Breast epithelium (tissue), 4 donors: ENCODE measurements at regions not wholly inside any gene's neighbourhood (a gene's known extent, or its start where the extent isn't known, plus 50 kb on each side); places are given as distances from the start of the nearest gene placed in this dataset.

Experiments used
- DNase-seq, 2 donors: peaks; one replicate each; pipeline ENCODE4 v3.0.0-alpha.2; 2019; ENCODE audit warnings: low spot score in 2 of 2
- H3K27ac ChIP-seq, 2 donors: fragments of 200-600 bp; sonication (generic) in 1 of 2; one replicate each; pipeline ENCODE4 v1.5.1; 2016 to 2019; ENCODE audit warnings: mild to moderate bottlenecking in 1 of 2
- H3K27me3 ChIP-seq, 2 donors: fragments of 200-600 bp; sonication (generic) in 1 of 2; one replicate each; pipeline versions ENCODE4 v1.5.1 to v1.6.0; 2017 to 2019; ENCODE audit warnings: control low read depth in 1 of 2, mild to moderate bottlenecking in 1 of 2
- H3K36me3 ChIP-seq: fragments of 200-600 bp; one replicate; pipeline ENCODE4 v1.5.1; 2019
- H3K4me1 ChIP-seq, 2 donors: fragments of 200-600 bp; sonication (generic); one replicate each; pipeline ENCODE4 v1.5.1; 2016 to 2019; ENCODE audit warnings: control low read depth in 1 of 2
- H3K4me3 ChIP-seq, 3 donors: fragments of 200-600 bp; sonication (generic); 1 replicate in 2 of 3; 2 replicates in 1 of 3; pipeline ENCODE4 v1.5.1; 2016 to 2019; ENCODE audit warnings: mild to moderate bottlenecking in 3 of 3, moderate library complexity in 2 of 3
- H3K9me3 ChIP-seq, 2 donors: fragments of 200-600 bp; sonication (generic) in 1 of 2; one replicate each; pipeline ENCODE4 v1.5.1; 2016 to 2019; ENCODE audit warnings: control low read depth in 1 of 2
- CTCF ChIP-seq, 3 donors: fragments of 450-650 bp; IDR thresholded peaks; one replicate each; pipeline ENCODE4 v1.5.1; 2016 to 2017; ENCODE audit warnings: antibody characterized with exemption in 3 of 3, mild to moderate bottlenecking in 3 of 3, moderate library complexity in 3 of 3
- POLR2A ChIP-seq: fragments of 450-650 bp; IDR thresholded peaks from one replicate; pipeline ENCODE4 v1.6.1; 2016; ENCODE audit warnings: antibody characterized with exemption, mild to moderate bottlenecking, moderate library complexity
- POLR2AphosphoS5 ChIP-seq, 3 donors: sonication (generic); formaldehyde crosslinking; IDR thresholded peaks; one replicate each; pipeline ENCODE4 v1.6.1; 2017; ENCODE audit warnings: antibody characterized with exemption in 3 of 3
- intact Hi-C: fragments of 100-400 bp; cut with DNase I; formaldehyde crosslinking; loops from one replicate; pipeline ENCODE4 v1.15.1; 2023; ENCODE audit warnings: low total_unique reads

DNA sequence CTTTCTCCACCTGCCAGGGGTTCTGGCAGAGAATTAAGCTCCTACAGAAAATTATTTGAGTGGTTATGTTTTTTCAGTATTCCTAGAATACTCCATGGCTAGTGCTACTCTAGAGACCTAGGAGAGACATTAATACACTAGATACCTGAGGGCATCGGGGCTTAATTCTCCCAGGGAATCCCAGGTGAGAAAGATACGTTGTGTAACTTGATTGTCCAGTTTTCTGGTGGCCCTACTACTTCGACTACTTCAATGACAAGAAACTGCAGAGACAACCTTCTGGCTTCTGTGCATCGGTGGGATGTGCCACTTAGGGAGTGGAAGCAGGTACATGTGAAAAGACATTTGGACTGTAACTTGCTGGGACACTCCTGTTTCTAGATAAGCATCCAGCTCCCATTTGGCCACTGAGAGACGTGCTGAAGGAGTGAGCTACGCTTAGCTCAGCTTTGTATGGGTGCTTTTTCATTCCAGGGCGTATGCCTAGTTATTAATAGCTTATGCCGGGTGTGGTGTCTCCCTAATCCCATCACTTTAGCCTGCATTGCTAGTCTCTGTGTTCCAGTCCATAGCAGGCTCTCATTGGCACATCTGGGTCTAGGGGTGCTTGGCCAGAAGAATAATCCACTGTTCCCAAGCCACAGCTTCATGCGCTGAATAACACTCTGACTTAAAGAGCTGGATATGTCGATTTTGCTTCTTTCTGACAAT, 300.7 kb downstream of the SIPA1L2 start:
- no peak for DNase-seq
- Histone ChIP-seq H3K9me3 (no peaks in the 10 kb centered on the region), H3K4me1 (no peaks in the 10 kb centered on the region), H3K36me3 (no peaks in the 10 kb centered on the region), H3K27ac (no peak overlapping the region), H3K4me3 (no peak overlapping the region), H3K27me3 (no peaks in the 10 kb centered on the region)
- TF ChIP-seq POLR2A: no peak
- no peak for TF ChIP-seq CTCF (IDR thresholded peaks at IDR 0.05)
- no peak for TF ChIP-seq POLR2AphosphoS5 (IDR thresholded peaks at IDR 0.05)
- intact Hi-C loops: loop anchor here (10.0 kb wide), 1 partner anchor 854 kb away; no protein-coding TSS in a partner anchor

DNA sequence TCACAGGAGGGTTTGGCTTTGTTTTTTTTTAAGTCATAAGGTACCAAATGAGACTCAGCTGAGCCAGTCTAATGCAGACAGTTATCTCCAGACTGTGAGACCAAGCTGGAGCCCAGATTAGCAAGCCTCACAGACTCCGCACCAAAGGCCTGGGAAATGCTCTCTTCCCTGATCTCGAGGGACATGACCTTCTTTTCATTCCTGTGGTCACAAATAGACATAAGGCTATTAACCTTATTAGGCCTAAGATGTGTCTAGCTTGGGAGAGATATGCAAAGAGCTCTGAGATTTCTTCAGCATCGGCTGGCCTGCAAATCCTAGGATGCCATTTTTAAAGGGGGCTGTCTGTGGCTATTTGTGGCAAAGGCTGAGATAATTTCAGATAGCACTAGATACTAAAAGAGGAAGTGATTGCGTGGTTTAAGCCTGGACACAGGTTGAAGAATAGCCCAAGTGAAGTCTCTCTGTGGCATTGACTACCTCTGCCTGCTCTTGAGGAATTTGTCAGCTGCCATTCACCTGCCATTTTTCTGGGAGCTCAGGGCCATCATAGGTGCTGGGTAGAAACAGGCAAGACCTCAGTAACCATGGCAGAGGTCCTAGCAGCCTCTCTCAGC, 301.3 kb downstream of the SIPA1L2 start:
- no peaks in the 10 kb centered on the region for H3K36me3 ChIP-seq
- no peak for TF ChIP-seq POLR2AphosphoS5 (IDR thresholded peaks at IDR 0.05)
- no peak for TF ChIP-seq POLR2A
- no peak for TF ChIP-seq CTCF (IDR thresholded peaks at IDR 0.05)
- no peak overlapping the region for H3K27ac ChIP-seq
- no peaks in the 10 kb centered on the region for H3K27me3 ChIP-seq
- H3K4me1 ChIP-seq: no peaks in the 10 kb centered on the region
- H3K9me3 ChIP-seq: no peaks in the 10 kb centered on the region
- DNase-seq: no peak
- no peak overlapping the region for H3K4me3 ChIP-seq
- intact Hi-C loops: loop anchor here (10.0 kb wide), 1 partner anchor 854 kb away; no protein-coding TSS in a partner anchor

- intact Hi-C loops: loop anchor here (10.0 kb wide), 1 partner anchor 853 kb away; no protein-coding TSS in a partner anchor
- Histone ChIP-seq H3K27ac (no peak overlapping the region), H3K4me3 (no peak overlapping the region), H3K36me3 (no peaks in the 10 kb centered on the region), H3K4me1 (no peaks in the 10 kb centered on the region), H3K9me3 (no peaks in the 10 kb centered on the region), H3K27me3 (no peaks in the 10 kb centered on the region)
- DNase-seq: no peak
- TF ChIP-seq CTCF (IDR thresholded peaks at IDR 0.05) (no peak), POLR2A (no peak), POLR2AphosphoS5 (IDR thresholded peaks at IDR 0.05) (no peak)
These were observed 302.0 kb downstream of the SIPA1L2 start for GRCh38 chr1:232327899-232328298.

GRCh38 chr1:232327269-232327668, 302.7 kb downstream of the SIPA1L2 start:
- TF ChIP-seq CTCF (IDR thresholded peaks at IDR 0.05) (no peak), POLR2A (no peak), POLR2AphosphoS5 (IDR thresholded peaks at IDR 0.05) (no peak)
- H3K27ac ChIP-seq: no peak overlapping the region
- H3K4me3 ChIP-seq: no peak overlapping the region
- H3K4me1 ChIP-seq: no peaks in the 10 kb centered on the region
- DNase-seq: no peak
- no peaks in the 10 kb centered on the region for H3K27me3 ChIP-seq
- intact Hi-C loops: loop anchor here (10.0 kb wide), 1 partner anchor 852 kb away; no protein-coding TSS in a partner anchor
- H3K36me3 ChIP-seq: no peaks in the 10 kb centered on the region
- no peaks in the 10 kb centered on the region for H3K9me3 ChIP-seq

DNA sequence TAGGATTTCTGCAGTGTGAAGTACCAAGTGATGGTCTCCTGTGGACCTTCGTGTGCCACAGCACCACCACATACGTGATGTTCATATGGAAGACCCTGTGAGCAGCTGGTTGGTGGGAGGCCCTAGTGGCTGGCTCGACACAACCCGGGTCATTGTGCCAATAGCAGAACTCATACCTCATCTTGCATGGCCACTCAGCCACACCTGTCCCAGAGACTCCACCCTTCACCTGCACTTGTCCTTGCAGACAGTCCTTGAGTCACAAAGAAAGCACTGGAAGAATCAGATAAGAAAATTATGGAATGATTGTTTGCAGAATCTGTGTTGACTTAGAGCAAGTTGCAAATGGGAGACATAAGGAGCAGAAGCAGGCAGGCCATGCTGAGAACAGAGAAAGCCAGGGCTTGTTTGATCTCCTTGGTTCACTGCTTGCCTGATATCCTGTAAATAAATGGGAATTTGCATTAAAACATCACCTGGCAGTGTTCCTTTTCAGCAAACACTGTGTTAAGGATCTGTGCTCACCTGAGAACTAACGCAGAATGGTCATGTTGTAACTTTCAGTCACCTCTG, 307.7 kb downstream of the SIPA1L2 start:
- Histone ChIP-seq H3K9me3 (no peaks in the 10 kb centered on the region), H3K27ac (no peak overlapping the region), H3K36me3 (no peaks in the 10 kb centered on the region), H3K4me3 (no peak overlapping the region), H3K4me1 (no peaks in the 10 kb centered on the region), H3K27me3 (no peaks in the 10 kb centered on the region)
- DNase-seq: no peak
- intact Hi-C loops: loop anchor here (10.0 kb wide), 1 partner anchor 847 kb away; no protein-coding TSS in a partner anchor
- no peak for TF ChIP-seq CTCF (IDR thresholded peaks at IDR 0.05)
- TF ChIP-seq POLR2AphosphoS5 (IDR thresholded peaks at IDR 0.05): no peak
- TF ChIP-seq POLR2A: no peak
